RKO (cell line): ENCODE measurements at regions not wholly inside any gene's neighbourhood (a gene's known extent, or its start where the extent isn't known, plus 50 kb on each side); places are given as distances from the start of the nearest gene placed in this dataset.
"Not testable (repeated sequence)": the region's sequence is repeated elsewhere in the genome, so short reads cannot be mapped to it uniquely, and the experiment has no call there.

Experiments
- DNase-seq: peaks from one replicate; pipeline ENCODE4 v3.0.0-alpha.2; 2016; ENCODE audit warnings: low spot score

DNA sequence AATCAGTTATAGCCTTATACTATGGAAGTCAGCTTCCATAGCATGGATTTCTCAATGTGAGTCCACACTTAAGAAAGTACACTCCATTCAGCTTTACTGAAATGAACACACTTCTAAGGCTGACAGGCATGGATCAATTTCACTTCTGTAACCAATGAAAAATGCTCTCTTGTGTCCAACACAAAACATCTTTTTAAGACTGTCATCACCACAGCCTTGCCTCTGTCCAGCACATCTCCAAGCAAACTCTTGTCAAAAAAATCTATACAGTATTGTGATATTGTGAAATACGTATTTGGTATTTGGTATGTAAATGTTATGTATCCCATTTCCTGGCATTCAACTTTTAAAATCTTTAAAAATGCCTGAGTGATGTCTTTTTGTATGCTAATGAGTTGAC lies 208.7 kb downstream of the RAP2B start:
- DNase-seq = no peak

DNA sequence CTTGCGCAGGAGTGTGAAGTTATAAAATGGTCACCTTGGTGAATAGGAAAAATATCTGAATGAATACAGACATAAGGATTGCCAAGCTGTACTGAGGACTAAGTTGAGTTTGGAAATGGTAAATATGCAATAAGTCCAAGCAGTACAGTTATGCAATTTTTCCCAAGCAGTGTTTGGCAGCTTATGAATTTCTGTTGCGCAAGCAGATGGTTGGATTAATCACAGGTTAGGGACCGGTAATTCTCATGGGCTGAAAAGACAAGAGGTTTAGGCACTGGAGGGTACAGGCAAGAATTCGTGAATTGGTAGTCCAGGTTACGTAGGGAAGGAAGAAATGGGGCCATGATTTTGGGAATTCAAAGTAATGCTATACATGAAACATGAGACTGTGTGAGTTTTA lies 210.3 kb downstream of the RAP2B start:
- no peak for DNase-seq

DNA sequence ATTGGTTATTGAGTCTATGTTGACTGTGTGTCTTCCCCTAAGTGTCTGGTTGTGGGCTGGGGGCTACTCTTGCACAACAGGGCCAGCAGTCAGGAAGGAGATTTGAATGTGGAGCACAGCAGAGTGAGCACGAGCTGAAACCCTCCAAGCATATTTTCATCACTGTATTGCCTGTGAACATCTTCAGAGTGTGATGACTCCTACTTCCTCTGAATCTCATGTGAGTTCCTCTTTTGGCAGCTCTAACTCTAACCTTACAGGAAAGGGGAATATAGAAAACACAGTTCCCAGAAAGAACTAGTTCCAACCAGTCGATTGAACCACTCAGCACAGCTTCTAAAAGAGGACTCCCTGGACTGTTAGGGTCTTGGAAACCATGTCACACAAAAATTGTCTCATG lies 211.6 kb downstream of the RAP2B start:
- DNase-seq = no peak

DNA sequence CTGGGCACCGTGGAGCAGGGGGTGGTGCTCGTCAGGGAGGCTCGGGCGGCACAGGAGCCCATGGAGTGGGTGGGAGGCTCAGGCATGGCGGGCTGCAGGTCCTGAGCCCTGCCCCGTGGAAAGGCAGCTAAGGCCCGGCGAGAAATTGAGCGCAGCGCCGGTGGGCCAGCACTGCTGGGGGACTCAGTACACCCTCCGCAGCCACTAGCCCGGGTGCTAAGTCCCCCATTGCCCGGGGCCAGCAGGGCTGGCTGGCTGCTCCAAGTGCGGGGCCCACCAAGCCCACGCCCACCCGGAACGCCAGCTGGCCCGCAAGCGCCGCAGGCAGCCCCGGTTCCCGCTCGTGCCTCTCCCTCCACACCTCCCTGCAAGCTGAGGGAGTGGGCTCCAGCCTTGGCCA lies 216.3 kb downstream of the RAP2B start:
- DNase-seq = not testable (repeated sequence)

DNA sequence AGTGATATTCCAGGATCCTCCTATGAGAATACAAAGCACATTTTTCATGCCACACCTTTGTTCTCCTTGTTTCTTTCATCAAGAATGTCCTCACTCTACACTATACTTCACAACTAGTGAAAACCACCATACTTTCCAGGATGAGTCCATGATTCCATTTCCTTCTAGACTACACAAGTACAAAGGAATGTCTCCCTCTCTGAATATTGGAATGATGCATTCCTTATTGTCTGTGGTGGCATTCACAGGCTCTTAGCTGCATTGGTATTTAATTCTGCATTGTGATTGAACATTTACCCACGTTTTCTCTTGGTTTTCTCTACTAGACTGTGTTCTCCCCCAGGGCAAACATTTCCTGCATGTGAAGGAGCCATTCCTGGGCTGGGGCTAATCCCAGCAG lies 217.5 kb downstream of the RAP2B start:
- DNase-seq = no peak

DNA sequence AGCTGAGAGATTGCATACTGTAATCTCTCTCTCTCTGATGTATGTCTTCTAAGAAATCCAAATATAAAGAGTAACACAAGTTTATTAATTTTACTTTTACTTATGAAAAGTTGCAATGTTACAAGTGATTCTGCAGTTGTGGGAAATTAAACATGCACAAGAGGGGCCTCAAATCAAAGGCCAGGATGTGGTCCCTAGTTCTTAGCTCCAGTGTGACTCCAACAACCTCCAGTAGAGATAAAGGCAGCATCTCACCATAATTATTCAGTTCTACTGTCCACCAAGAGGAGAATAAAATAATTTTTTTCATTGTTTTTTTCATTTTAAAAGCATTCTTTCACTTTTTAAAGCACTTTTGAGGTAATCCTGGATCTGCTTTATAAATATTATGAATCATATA lies 223.3 kb downstream of the RAP2B start:
- DNase-seq = no peak

DNA sequence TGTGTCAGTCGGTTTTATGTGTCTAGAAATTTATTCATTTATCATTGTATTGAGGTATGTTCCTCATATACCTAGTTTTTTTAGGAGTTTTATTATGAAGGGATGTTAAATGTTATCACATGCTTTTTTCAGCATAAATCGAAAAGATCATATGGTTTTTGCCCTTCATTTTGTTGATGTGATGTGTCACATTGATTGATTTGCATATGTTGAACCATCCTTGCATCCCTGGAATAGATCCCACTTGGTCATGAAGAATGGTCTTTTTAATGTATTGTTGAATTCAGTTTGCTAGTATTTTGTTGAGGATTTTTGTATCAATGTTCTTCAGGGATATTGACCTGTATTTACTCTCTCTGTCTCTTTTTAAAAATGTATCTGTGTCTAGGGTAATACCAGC lies 230.3 kb downstream of the RAP2B start:
- DNase-seq = no peak

DNA sequence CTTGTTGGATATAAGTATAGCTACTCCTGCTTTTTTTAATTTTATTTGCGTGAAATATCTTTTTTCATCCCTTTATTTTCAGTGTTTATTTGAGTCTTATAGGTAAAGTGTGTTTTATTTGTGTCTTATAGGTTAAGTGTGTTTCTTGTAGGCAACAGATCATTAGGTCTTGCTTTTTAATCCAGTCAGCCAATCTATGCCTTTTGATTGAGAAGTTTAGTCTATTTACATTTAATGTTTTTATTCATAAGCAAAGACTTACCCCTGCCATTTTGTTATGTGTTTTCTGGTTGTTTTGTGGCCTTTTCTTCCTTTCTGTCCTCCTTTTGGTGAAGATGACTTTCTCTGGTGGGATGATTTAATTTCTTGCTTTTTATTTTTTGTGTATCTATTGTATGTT lies 232.0 kb downstream of the RAP2B start:
- DNase-seq = no peak

DNA sequence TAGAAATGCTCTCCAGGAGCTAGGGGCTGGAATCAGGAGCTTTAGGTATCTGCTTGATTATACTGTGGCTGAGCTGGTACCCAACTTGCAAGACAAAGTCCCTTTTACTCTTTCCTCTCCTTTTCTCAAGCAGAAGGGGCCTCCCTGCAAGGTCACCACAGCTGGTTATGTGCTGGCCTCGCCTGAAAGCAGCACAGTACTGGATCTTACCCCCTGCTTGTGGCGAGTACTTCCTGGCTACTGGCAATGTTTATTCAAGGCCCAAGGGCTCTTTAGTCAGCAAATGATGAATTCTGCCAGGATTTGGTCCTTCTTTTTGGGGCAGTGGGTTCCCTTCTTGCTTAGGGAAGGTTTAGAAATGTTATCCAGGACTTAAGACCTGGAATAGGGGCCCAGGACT lies 234.6 kb downstream of the RAP2B start:
- DNase-seq = no peak

DNA sequence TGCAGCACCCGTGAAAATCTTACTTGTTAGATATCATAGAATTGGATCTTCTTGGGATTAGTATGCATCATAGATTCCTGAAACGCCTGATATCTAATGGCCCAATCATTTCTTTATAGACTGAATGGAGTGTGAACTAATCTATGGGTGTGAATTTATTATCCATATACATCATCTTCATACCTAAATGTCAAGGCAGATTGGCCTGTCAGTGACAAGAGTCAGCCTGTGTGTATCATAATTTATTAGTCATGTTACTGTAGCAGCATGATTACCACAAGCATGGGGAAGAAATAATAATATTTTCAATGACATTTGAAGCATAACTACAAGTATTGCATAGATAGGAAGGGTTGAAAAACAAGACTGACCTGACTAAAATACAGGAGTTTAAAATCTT lies 235.8 kb downstream of the RAP2B start:
- peak; percentile 9 for DNase-seq

DNA sequence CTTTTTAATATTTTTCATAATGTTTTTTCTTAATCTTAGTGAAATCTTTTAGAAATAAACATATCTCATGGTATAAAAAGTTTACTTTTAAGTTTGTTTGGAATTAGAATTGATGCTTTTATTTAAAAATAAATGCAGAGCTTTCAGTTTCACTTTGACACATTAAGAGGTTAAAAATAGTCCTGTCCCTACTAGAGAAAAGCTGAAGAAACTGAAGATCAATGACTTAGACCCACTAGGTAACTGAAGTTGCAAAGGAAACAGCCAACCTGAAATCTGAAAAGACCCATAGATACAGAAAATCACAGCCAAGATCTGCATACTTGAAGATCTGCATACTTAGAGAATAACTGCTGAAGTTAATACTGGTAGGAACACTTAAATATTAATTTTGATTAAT lies 237.6 kb downstream of the RAP2B start:
- DNase-seq = no peak

DNA sequence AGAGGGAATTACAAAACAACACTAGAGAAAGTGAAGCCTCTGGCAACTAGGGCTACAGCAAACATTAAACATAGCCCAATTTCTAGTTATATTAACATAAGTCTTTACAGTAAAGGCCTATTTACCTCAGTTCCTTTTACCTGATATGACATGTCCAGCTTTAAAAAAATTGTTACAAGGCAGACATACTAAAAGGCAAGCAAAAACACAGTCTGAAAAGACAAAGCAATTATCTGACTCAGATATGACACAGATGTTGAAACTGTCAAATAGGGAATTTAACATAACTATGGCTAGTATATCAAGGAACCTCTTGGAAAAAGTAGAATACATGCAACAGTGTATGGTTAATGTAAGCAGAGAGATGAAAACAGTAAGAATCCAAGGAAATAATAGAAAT lies 238.6 kb downstream of the RAP2B start:
- DNase-seq = no peak

DNA sequence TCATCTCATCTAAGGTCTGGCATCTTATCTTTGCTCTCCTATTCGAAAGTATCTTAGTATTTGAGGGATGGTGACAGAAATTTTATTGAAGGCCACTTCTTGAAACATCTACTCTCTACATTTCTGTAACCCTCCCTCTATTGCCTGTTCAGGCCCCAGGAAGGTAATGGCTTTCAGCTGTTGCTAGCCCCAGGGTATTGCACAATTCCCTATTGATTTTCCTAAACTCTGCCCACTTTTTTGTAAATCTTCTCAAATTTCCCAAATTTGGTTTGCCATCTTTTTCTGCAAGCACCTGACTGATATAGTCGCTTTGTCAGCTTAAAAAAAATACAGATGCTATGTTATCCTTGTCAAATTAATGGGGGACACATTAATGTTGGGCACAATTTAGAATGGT lies 242.1 kb downstream of the RAP2B start:
- DNase-seq = no peak

DNA sequence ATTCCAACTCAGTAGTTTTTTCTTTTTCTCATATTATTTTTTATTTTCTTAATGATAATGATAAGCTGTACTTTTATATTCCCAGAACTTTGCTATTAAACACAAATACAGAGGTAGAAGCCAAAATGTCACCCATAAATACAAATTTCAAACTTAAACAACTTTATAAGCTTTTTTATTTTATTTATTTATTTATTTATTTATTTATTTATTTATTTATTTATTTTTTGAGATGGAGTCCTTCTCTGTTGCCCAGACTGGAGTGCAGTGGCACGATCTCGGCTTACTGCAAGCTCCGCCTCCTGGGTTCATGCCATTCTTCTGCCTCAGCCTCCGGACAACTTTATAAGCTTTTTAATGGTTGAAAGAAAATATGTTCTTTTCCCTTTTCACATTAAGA lies 243.3 kb downstream of the RAP2B start:
- DNase-seq = not testable (repeated sequence)

DNA sequence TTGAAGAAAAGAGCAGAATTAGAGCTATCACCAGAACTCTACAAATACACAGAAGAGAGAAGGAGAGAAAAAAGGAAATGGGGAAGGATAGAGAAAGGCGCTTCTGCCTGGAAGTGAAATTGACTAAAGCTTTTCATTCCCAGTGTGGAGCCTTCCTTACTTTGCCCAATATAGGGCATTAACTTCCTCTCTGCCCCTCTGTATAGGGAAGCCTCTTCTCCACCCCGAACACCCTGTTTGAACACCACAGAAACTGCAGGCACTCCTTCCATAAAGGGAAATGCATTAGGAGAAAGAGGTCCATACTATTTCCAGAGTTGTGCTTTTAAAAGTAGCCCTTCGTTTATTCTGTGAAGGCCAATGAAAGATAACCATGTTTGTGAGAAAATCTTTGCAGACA lies 248.5 kb downstream of the RAP2B start:
- no peak for DNase-seq

DNA sequence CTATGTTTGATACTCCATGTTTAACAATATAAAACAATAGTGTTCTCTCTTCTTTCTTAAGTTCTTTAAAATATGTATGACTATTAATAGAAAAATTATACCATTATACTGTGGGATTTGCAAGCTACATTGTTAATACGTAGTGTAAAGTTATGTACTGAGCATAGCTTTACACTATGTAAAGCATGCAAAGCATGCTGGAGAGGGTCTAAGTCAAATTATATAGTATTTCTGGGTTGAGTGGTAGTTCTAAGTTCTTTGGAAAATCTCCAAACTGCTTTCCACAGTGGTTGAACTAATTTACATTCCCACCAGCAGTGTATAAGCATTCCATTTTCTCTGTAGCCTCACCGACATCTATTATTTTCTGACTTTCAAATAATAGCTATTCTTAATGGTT lies 253.0 kb downstream of the RAP2B start:
- no peak for DNase-seq

DNA sequence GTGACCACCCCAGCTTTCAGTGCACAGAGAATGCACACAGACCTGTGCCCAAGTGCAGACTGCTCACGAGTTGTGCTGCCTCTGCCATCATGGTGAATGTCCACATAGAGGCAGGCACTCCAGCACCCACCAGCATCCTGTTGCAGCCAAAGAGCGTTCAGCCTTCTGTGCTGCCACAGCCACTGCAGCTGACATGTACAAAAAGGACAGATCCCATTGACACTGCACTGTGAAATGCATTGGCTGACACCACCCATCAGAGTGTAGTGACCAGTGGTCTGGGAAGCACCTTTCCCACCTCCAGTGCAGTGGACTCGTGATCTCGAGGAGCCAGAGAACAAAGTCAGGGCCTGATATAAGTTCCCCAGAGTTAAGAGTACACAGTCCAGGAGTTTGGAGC lies 260.3 kb downstream of the RAP2B start:
- DNase-seq = no peak

DNA sequence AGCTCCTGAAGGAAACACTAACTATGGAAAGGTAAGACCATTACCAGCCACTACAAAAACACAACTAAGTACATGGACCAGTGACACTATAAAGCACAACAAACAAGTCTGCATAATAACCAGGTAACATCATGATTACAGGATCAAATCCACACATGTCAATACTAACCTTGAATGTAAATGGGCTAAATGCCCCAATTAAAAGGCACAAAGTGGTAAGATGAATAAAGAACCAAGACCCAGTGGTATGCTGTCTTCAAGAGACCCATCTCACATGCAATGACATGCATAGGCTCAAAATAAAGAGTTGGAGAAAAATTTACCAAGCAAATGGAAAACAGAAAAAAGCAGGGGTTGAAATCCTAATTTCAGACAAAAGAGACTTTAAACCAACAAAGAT lies 261.8 kb downstream of the RAP2B start:
- not testable (repeated sequence) for DNase-seq

DNA sequence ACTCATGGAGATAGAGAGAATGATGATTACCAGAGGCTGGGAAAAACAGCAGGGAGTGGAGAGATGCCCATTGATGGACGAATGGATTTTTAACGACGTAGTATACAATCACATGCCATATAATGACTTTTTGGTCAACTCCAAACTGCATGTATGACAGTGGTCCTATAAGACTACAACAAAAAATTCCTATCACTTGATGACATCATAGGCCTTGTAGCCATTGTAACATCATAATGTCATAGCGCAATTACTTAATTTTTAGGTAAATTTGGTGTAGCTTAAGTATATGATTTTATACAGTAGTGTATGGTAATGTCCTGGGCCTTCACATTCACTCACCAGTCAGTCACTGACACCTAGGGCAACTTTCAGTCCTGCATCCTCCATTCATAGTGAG lies 264.3 kb downstream of the RAP2B start:
- no peak for DNase-seq

DNA sequence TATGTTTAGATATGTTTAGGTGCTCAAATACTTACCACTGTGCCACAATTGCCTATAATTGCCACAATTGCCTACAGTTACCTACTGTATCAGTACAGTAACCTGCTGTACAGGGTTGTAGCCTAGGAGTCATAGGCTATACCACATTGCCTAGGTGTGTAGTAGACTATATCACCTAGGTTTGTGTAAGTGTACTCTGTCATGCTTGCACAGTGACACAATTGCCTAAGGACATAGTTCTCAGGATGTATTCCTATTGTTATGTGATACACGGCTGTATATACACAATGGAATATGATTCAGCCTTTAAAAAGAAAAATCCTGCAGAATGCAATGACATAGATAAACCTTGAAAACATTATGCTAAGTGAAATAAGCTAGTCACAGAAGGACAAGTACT lies 264.8 kb downstream of the RAP2B start:
- DNase-seq = no peak

DNA sequence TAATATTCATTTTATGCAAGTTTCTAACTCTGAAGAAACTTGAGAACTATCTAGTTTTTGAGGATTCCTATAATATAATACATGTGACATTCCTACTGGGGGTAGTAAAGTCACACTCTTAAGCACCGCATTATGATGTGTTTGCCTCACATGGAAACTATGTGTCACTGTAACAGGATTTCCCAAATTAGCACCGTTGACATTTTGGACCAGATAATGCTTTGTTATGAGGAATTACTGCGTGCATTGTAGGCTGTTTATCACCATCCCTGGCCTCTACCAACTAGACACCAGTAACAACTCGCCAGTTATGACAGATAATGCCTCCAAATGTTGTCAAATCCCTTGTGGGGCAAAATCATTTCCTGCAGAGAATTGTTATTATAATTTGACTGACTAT lies 267.8 kb downstream of the RAP2B start:
- DNase-seq = peak; percentile 32

DNA sequence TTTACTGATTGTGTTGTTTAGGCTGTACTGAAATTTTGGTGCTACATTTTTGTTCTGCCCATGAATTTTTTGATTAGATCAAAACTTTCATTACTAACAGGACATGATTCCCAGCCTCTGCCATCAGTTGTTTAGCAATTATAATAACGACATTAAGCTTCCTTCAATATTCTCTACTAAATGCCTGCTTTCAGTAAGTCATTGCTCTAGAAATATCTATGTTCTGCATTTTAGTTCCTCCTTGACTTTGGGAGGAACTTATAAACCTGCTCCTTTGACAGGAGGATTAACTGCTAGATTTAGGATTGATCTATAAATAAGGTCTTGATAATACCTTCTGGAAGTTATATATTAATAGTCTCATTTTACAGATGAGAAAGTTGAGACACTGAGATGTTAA lies 269.1 kb downstream of the RAP2B start:
- no peak for DNase-seq

DNA sequence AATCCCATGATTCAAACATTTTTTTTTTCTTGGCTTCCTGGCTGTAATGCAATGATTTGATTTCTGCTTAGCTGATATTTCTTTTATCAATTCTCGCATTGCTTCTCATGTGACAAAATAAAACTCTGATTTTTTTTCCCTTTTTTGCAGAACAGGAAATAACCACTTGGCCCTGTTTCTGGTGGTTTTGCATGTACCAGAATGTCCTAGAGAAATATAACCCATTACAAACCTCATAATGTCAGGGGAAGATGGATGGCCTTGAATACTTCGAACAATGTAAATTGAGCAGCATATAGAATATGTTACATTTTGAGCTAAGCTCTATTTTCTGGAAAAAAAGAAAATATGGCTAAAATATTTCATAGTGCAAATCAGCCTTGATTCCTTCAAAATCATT lies 275.6 kb downstream of the RAP2B start:
- no peak for DNase-seq

DNA sequence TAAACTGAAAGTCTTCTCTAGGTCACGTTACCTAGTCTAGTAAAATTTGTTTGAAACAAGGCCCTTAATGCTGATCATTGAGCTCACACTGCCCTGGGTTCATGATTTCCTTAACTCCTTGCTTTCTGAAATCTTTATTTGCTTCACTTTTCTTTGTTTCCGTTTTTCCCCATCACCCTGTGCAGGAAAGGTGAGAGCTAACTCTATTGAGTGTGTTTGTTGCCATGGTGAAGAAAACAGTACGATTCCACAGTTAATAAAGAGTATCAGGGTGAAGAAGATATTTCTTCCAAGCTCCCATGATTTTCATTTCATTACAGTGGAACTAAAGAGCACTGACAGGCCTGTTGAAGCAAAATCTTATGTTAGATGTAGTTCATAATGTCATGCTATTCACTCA lies 276.2 kb downstream of the RAP2B start:
- DNase-seq = no peak

DNA sequence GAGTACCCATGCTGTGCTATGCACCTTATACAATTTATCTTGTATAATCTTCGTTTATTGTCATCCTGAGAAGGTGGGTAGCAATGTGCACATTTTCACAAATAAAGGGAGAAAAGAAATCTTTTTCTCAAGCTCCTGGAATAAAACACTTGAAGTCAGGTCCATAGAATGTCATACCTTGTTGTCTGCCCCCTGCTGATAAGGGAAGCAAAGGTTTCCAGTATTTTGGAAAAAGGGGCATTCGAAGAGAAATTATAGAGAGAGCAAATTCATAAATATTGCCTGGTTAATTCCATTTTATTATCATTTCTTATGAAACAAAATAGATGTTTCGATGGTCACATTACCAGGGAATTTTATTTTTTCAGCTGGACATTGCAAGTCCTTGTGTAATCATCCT lies 277.8 kb downstream of the RAP2B start:
- DNase-seq = no peak
